IMR-90 (cell line): ENCODE measurements at regions not wholly inside any gene's neighbourhood (a gene's known extent, or its start where the extent isn't known, plus 50 kb on each side); places are given as distances from the start of the nearest gene placed in this dataset.

Experiments used
- ATAC-seq: fragments of 200-7000 bp; cut with Tn5 transposase; 2 replicates; pipeline ENCODE4 v1.9.1; 2020; ENCODE audit warnings: low read depth, mild to moderate bottlenecking, moderate library complexity
- BruUV-seq: library from RNA; stranded (reverse); fragments of 400-500 nt; replicated peaks from 2 replicates; lab custom pipeline; 2021; lab: Mats Ljungman, UMichigan
- CTCF ChIA-PET: fragments of 300-600 bp; formaldehyde crosslinking; extraction: SDS; loops from one replicate; lab custom pipeline; 2021; ENCODE audit warnings: antibody characterized with exemption; lab: Yijun Ruan, JAX
- POLR2A ChIA-PET: fragments of 300-600 bp; sonication (Branson Sonifier 250); formaldehyde crosslinking; loops from one replicate; lab custom pipeline; 2022; ENCODE audit warnings: antibody characterized with exemption; ENCODE audit not compliant: unreplicated experiment; lab: Charles Lee
- DNase-seq: peaks from one replicate; pipeline ENCODE4 v3.0.0; 2013
- H2AFZ ChIP-seq: replicated peaks from 2 replicates; pipeline ENCODE3; 2013; ENCODE audit warnings: low read length, mild to moderate bottlenecking; ENCODE audit not compliant: poor library complexity
- H2AK5ac ChIP-seq: 2 replicates; pipeline ENCODE4 v1.6.1; 2013; ENCODE audit warnings: low read depth, low read length, inconsistent platforms
- H2AK9ac ChIP-seq: replicated peaks from 2 replicates; pipeline ENCODE3; 2013; ENCODE audit warnings: mild to moderate bottlenecking, low read depth, low read length, moderate library complexity; ENCODE audit not compliant: poor library complexity
- H2BK120ac ChIP-seq: 2 replicates; pipeline ENCODE4 v1.6.1; 2013; ENCODE audit warnings: low read depth, low read length, inconsistent platforms
- H2BK15ac ChIP-seq: 3 replicates; pipeline ENCODE4 v1.6.1; 2013; ENCODE audit warnings: low read depth, low read length, inconsistent platforms
- H2BK20ac ChIP-seq: 2 replicates; pipeline ENCODE4 v1.6.1; 2013; ENCODE audit warnings: low read depth, mild to moderate bottlenecking, inconsistent platforms, low read length, moderate library complexity
- H2BK5ac ChIP-seq: 2 replicates; pipeline ENCODE4 v1.6.1; 2013; ENCODE audit warnings: mild to moderate bottlenecking, low read depth, low read length, inconsistent platforms; ENCODE audit not compliant: poor library complexity, severe bottlenecking
- H3K14ac ChIP-seq: replicated peaks from 2 replicates; pipeline ENCODE4 v1.6.1; 2013; ENCODE audit warnings: low read depth, low read length, inconsistent platforms
- H3K18ac ChIP-seq: 2 replicates; pipeline ENCODE4 v1.6.1; 2013; ENCODE audit warnings: low read depth, low read length, control low read depth
- H3K23ac ChIP-seq: 2 replicates; pipeline ENCODE4 v1.6.1; 2013; ENCODE audit warnings: low read depth, low read length, inconsistent platforms
- H3K27ac ChIP-seq: 2 replicates; pipeline ENCODE4 v1.5.1; 2013; ENCODE audit warnings: mild to moderate bottlenecking, control low read depth, low read length; ENCODE audit not compliant: insufficient read depth
- H3K27me3 ChIP-seq: 2 replicates; pipeline ENCODE4 v1.6.1; 2013; ENCODE audit warnings: low read length; ENCODE audit not compliant: control insufficient read depth, insufficient read depth
- H3K36me3 ChIP-seq: 2 replicates; pipeline ENCODE4 v1.6.1; 2013; ENCODE audit warnings: low read length, mixed read lengths; ENCODE audit not compliant: control insufficient read depth, insufficient read depth
- H3K4ac ChIP-seq: 2 replicates; pipeline ENCODE4 v1.6.1; 2013; ENCODE audit warnings: low read depth, low read length, inconsistent platforms
- H3K4me1 ChIP-seq: 2 replicates; pipeline ENCODE4 v1.6.1; 2013; ENCODE audit warnings: low read length, mixed read lengths; ENCODE audit not compliant: control insufficient read depth, insufficient read depth
- H3K4me2 ChIP-seq: 2 replicates; pipeline ENCODE4 v1.6.1; 2013; ENCODE audit warnings: low read depth, mild to moderate bottlenecking, control low read depth, low read length, moderate library complexity
- H3K4me3 ChIP-seq: 2 replicates; pipeline ENCODE4 v1.5.1; 2013; ENCODE audit warnings: low read depth, mild to moderate bottlenecking, control low read depth, low read length, moderate library complexity; ENCODE audit not compliant: insufficient read depth
- H3K56ac ChIP-seq: 2 replicates; pipeline ENCODE4 v1.6.1; 2013; ENCODE audit warnings: low read length, inconsistent platforms; ENCODE audit not compliant: insufficient read depth; ENCODE audit errors: extremely low read depth
- H3K79me1 ChIP-seq, 2 experiments: 2 replicates each; pipeline ENCODE4 v1.6.1; 2013; ENCODE audit warnings: low read length in 2 of 2, inconsistent platforms in 1 of 2, low read depth in 1 of 2
- H3K9ac ChIP-seq: 2 replicates; pipeline ENCODE4 v1.6.1; 2013; ENCODE audit warnings: low read depth, low read length, control low read depth
- H3K9me1 ChIP-seq: 2 replicates; pipeline ENCODE4 v1.6.1; 2013; ENCODE audit warnings: low read length, inconsistent platforms; ENCODE audit not compliant: insufficient read depth
- H3K9me3 ChIP-seq: 2 replicates; pipeline ENCODE4 v1.6.1; 2013; ENCODE audit warnings: low read length; ENCODE audit not compliant: control insufficient read depth, insufficient read depth
- H4K20me1 ChIP-seq: 2 replicates; pipeline ENCODE4 v1.6.1; 2013; ENCODE audit warnings: low read length, inconsistent platforms; ENCODE audit not compliant: insufficient read depth
- H4K5ac ChIP-seq: 2 replicates; pipeline ENCODE4 v1.6.1; 2013; ENCODE audit warnings: mild to moderate bottlenecking, low read depth, low read length, control low read depth
- H4K8ac ChIP-seq, 2 experiments: 2 replicates each; pipeline ENCODE4 v1.6.1; 2013; ENCODE audit warnings: low read depth in 2 of 2, low read length in 2 of 2, control low read depth in 1 of 2, inconsistent platforms in 1 of 2
- H4K91ac ChIP-seq: 2 replicates; pipeline ENCODE4 v1.6.1; 2013; ENCODE audit warnings: low read depth, low read length, inconsistent platforms; ENCODE audit not compliant: insufficient read depth
- CEBPB ChIP-seq: IDR thresholded peaks from 2 replicates; pipeline ENCODE4 v1.6.1; 2012; ENCODE audit warnings: low read depth, low read length, improper control_type of control experiment
- MAFK ChIP-seq: IDR thresholded peaks from 2 replicates; pipeline ENCODE4 v1.6.1; 2012; ENCODE audit warnings: low read depth, low read length, improper control_type of control experiment
- MXI1 ChIP-seq: IDR thresholded peaks from 2 replicates; pipeline ENCODE4 v1.6.1; 2012; ENCODE audit warnings: low read depth, mild to moderate bottlenecking, low read length, moderate library complexity, borderline replicate concordance
- NFE2L2 ChIP-seq: fragments of 150-350 bp; IDR thresholded peaks from 2 replicates; pipeline ENCODE4 v1.6.1; 2016; ENCODE audit warnings: low read depth, mild to moderate bottlenecking, low read length
- POLR2A ChIP-seq: IDR thresholded peaks from 2 replicates; pipeline ENCODE4 v1.6.1; 2012; ENCODE audit warnings: mild to moderate bottlenecking, low read depth, low read length
- WGBS, 2 experiments: methylation state at CpG; one replicate each; pipeline versions ENCODE4 v1.1.5 to v1.1.7; 2013; ENCODE audit warnings: missing lambda C conversion rate in 2 of 2; ENCODE audit not compliant: insufficient read length in 1 of 2; ENCODE audit errors: extremely low coverage in 2 of 2; 5-methylcytosine and 5-hydroxymethylcytosine counted together
- dilution Hi-C: fragments of 300-500 bp; cut with HindIII; formaldehyde crosslinking; loops from one replicate; pipeline ENCODE4 v1.14.3; 2018; ENCODE audit warnings: low sequenced_read_pairs; ENCODE audit not compliant: unreplicated experiment
- in situ Hi-C: fragments of 300-500 bp; cut with MboI; formaldehyde crosslinking; loops from 3 replicates; pipeline ENCODE4 v1.14.3; 2019; ENCODE audit warnings: low sequenced_read_pairs, inconsistent platforms, mixed read lengths
- intact Hi-C: fragments of 100-400 bp; cut with micrococcal nuclease; formaldehyde crosslinking; loops from 2 replicates; pipeline ENCODE4 v1.10.0; 2022
- TF ChIP-seq, protein P1 (sequence below): fragments of 150-350 bp; IDR thresholded peaks from 2 replicates; pipeline ENCODE4 v1.6.1; 2016; ENCODE audit warnings: low read depth, mild to moderate bottlenecking, low read length, moderate library complexity, borderline replicate concordance

DNA sequence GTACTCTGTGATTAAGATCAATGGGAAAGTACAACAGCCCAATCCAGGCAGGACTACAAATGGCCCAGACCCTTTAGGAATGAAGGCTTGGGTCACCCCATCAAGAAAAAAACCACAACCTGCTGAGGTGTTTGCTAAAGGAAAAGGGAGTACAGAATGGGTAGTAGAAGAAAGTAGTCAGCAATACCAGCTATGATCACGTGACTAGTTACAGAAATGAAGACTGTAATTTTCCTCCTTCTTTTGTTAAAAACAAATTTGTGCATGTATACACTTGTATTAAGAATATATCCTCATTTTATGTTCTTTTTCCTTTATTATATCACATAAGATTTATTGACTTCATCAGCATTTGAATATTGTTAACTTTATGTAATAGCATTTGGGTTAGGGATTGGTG is 160.1 kb upstream of the TBX22 start:
- POLR2A ChIA-PET, result no interaction called here

More for the DNA sequence above, 160.1 kb upstream of the TBX22 start:
- no peak overlapping the region for H3K9ac ChIP-seq
- H2BK120ac ChIP-seq, result no peak overlapping the region
- no peak overlapping the region for H2AK5ac ChIP-seq
- H3K36me3 ChIP-seq, result no peaks in the 10 kb centered on the region
- H3K27me3 ChIP-seq, result no peaks in the 10 kb centered on the region
- TF ChIP-seq NFE2L2 (no peak), MXI1 (no peak), CEBPB (no peak), MAFK (no peak), POLR2A (no peak)
- TF ChIP-seq, protein P1, sequence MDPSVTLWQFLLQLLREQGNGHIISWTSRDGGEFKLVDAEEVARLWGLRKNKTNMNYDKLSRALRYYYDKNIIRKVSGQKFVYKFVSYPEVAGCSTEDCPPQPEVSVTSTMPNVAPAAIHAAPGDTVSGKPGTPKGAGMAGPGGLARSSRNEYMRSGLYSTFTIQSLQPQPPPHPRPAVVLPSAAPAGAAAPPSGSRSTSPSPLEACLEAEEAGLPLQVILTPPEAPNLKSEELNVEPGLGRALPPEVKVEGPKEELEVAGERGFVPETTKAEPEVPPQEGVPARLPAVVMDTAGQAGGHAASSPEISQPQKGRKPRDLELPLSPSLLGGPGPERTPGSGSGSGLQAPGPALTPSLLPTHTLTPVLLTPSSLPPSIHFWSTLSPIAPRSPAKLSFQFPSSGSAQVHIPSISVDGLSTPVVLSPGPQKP, result no peak
- H3K56ac ChIP-seq, result no peak overlapping the region
- H2AK9ac ChIP-seq, result no peak overlapping the region
- no TSS peak for BruUV-seq
- H2BK15ac ChIP-seq, result no peak overlapping the region
- H4K8ac ChIP-seq, result no peak overlapping the region
- no peak overlapping the region for H2AFZ ChIP-seq
- whole genome bisulfite sequencing, 2 experiments, result no CpG with 5 or more reads among the region's 1 CpG
- H3K14ac ChIP-seq, result no peak overlapping the region
- H4K5ac ChIP-seq, result no peak overlapping the region
- H2BK5ac ChIP-seq, result no peak overlapping the region
- H3K9me1 ChIP-seq, result no peaks in the 10 kb centered on the region
- no peak overlapping the region for H3K18ac ChIP-seq
- H4K91ac ChIP-seq, result no peak overlapping the region
- H3K4me1 ChIP-seq, result no peaks in the 10 kb centered on the region
- no peaks in the 10 kb centered on the region for H4K20me1 ChIP-seq
- intact Hi-C loops (no loop called here), in situ Hi-C loops (no loop called here), dilution Hi-C loops (no loop called here)
- H2BK20ac ChIP-seq, result no peak overlapping the region
- H3K4ac ChIP-seq, result no peak overlapping the region
- no peak overlapping the region for H3K23ac ChIP-seq
- CTCF ChIA-PET, result no interaction called here
- no peak overlapping the region for H3K4me3 ChIP-seq
- no peak overlapping the region for H3K27ac ChIP-seq
- H3K4me2 ChIP-seq, result no peak overlapping the region
- no peaks in the 10 kb centered on the region; the same call in 1 of the 2 replicates for H3K9me3 ChIP-seq
- no peak for ATAC-seq
- no peaks in the 10 kb centered on the region for H3K79me1 ChIP-seq
- DNase-seq, result no peak
